IMR-90 (cell line): ENCODE measurements at regions not wholly inside any gene's neighbourhood (a gene's known extent, or its start where the extent isn't known, plus 50 kb on each side); places are given as distances from the start of the nearest gene placed in this dataset.

ENCODE experiments used
- ATAC-seq: fragments of 200-7000 bp; cut with Tn5 transposase; 2 replicates; pipeline ENCODE4 v1.9.1; 2020; ENCODE audit warnings: low read depth, mild to moderate bottlenecking, moderate library complexity
- BruUV-seq: library from RNA; stranded (reverse); fragments of 400-500 nt; replicated peaks from 2 replicates; lab custom pipeline; 2021; lab: Mats Ljungman, UMichigan
- CTCF ChIA-PET: fragments of 300-600 bp; formaldehyde crosslinking; extraction: SDS; loops from one replicate; lab custom pipeline; 2021; ENCODE audit warnings: antibody characterized with exemption; lab: Yijun Ruan, JAX
- POLR2A ChIA-PET: fragments of 300-600 bp; sonication (Branson Sonifier 250); formaldehyde crosslinking; loops from one replicate; lab custom pipeline; 2022; ENCODE audit warnings: antibody characterized with exemption; ENCODE audit not compliant: unreplicated experiment; lab: Charles Lee
- DNase-seq: peaks from one replicate; pipeline ENCODE4 v3.0.0; 2013
- H2AFZ ChIP-seq: replicated peaks from 2 replicates; pipeline ENCODE3; 2013; ENCODE audit warnings: low read length, mild to moderate bottlenecking; ENCODE audit not compliant: poor library complexity
- H2AK5ac ChIP-seq: 2 replicates; pipeline ENCODE4 v1.6.1; 2013; ENCODE audit warnings: low read depth, low read length, inconsistent platforms
- H2AK9ac ChIP-seq: replicated peaks from 2 replicates; pipeline ENCODE3; 2013; ENCODE audit warnings: mild to moderate bottlenecking, low read depth, low read length, moderate library complexity; ENCODE audit not compliant: poor library complexity
- H2BK120ac ChIP-seq: 2 replicates; pipeline ENCODE4 v1.6.1; 2013; ENCODE audit warnings: low read depth, low read length, inconsistent platforms
- H2BK15ac ChIP-seq: 3 replicates; pipeline ENCODE4 v1.6.1; 2013; ENCODE audit warnings: low read depth, low read length, inconsistent platforms
- H2BK20ac ChIP-seq: 2 replicates; pipeline ENCODE4 v1.6.1; 2013; ENCODE audit warnings: low read depth, mild to moderate bottlenecking, inconsistent platforms, low read length, moderate library complexity
- H2BK5ac ChIP-seq: 2 replicates; pipeline ENCODE4 v1.6.1; 2013; ENCODE audit warnings: mild to moderate bottlenecking, low read depth, low read length, inconsistent platforms; ENCODE audit not compliant: poor library complexity, severe bottlenecking
- H3K14ac ChIP-seq: replicated peaks from 2 replicates; pipeline ENCODE4 v1.6.1; 2013; ENCODE audit warnings: low read depth, low read length, inconsistent platforms
- H3K18ac ChIP-seq: 2 replicates; pipeline ENCODE4 v1.6.1; 2013; ENCODE audit warnings: low read depth, low read length, control low read depth
- H3K23ac ChIP-seq: 2 replicates; pipeline ENCODE4 v1.6.1; 2013; ENCODE audit warnings: low read depth, low read length, inconsistent platforms
- H3K27ac ChIP-seq: 2 replicates; pipeline ENCODE4 v1.5.1; 2013; ENCODE audit warnings: mild to moderate bottlenecking, control low read depth, low read length; ENCODE audit not compliant: insufficient read depth
- H3K27me3 ChIP-seq: 2 replicates; pipeline ENCODE4 v1.6.1; 2013; ENCODE audit warnings: low read length; ENCODE audit not compliant: control insufficient read depth, insufficient read depth
- H3K36me3 ChIP-seq: 2 replicates; pipeline ENCODE4 v1.6.1; 2013; ENCODE audit warnings: low read length, mixed read lengths; ENCODE audit not compliant: control insufficient read depth, insufficient read depth
- H3K4ac ChIP-seq: 2 replicates; pipeline ENCODE4 v1.6.1; 2013; ENCODE audit warnings: low read depth, low read length, inconsistent platforms
- H3K4me1 ChIP-seq: 2 replicates; pipeline ENCODE4 v1.6.1; 2013; ENCODE audit warnings: low read length, mixed read lengths; ENCODE audit not compliant: control insufficient read depth, insufficient read depth
- H3K4me2 ChIP-seq: 2 replicates; pipeline ENCODE4 v1.6.1; 2013; ENCODE audit warnings: low read depth, mild to moderate bottlenecking, control low read depth, low read length, moderate library complexity
- H3K4me3 ChIP-seq: 2 replicates; pipeline ENCODE4 v1.5.1; 2013; ENCODE audit warnings: low read depth, mild to moderate bottlenecking, control low read depth, low read length, moderate library complexity; ENCODE audit not compliant: insufficient read depth
- H3K56ac ChIP-seq: 2 replicates; pipeline ENCODE4 v1.6.1; 2013; ENCODE audit warnings: low read length, inconsistent platforms; ENCODE audit not compliant: insufficient read depth; ENCODE audit errors: extremely low read depth
- H3K79me1 ChIP-seq, 2 experiments: 2 replicates each; pipeline ENCODE4 v1.6.1; 2013; ENCODE audit warnings: low read length in 2 of 2, inconsistent platforms in 1 of 2, low read depth in 1 of 2
- H3K9ac ChIP-seq: 2 replicates; pipeline ENCODE4 v1.6.1; 2013; ENCODE audit warnings: low read depth, low read length, control low read depth
- H3K9me1 ChIP-seq: 2 replicates; pipeline ENCODE4 v1.6.1; 2013; ENCODE audit warnings: low read length, inconsistent platforms; ENCODE audit not compliant: insufficient read depth
- H3K9me3 ChIP-seq: 2 replicates; pipeline ENCODE4 v1.6.1; 2013; ENCODE audit warnings: low read length; ENCODE audit not compliant: control insufficient read depth, insufficient read depth
- H4K20me1 ChIP-seq: 2 replicates; pipeline ENCODE4 v1.6.1; 2013; ENCODE audit warnings: low read length, inconsistent platforms; ENCODE audit not compliant: insufficient read depth
- H4K5ac ChIP-seq: 2 replicates; pipeline ENCODE4 v1.6.1; 2013; ENCODE audit warnings: mild to moderate bottlenecking, low read depth, low read length, control low read depth
- H4K8ac ChIP-seq, 2 experiments: 2 replicates each; pipeline ENCODE4 v1.6.1; 2013; ENCODE audit warnings: low read depth in 2 of 2, low read length in 2 of 2, control low read depth in 1 of 2, inconsistent platforms in 1 of 2
- H4K91ac ChIP-seq: 2 replicates; pipeline ENCODE4 v1.6.1; 2013; ENCODE audit warnings: low read depth, low read length, inconsistent platforms; ENCODE audit not compliant: insufficient read depth
- BHLHE40 ChIP-seq: fragments of 150-350 bp; IDR thresholded peaks from 2 replicates; pipeline ENCODE4 v1.6.1; 2016; ENCODE audit warnings: mild to moderate bottlenecking, low read depth, low read length
- CHD1 ChIP-seq: IDR thresholded peaks from 2 replicates; pipeline ENCODE4 v1.6.1; 2012; ENCODE audit warnings: low read depth, low read length, improper control_type of control experiment
- ELK1 ChIP-seq: fragments of 150-350 bp; IDR thresholded peaks from 2 replicates; pipeline ENCODE4 v1.6.1; 2016; ENCODE audit warnings: low read depth, mild to moderate bottlenecking, low read length, moderate library complexity, borderline replicate concordance
- FOS ChIP-seq: fragments of 150-350 bp; IDR thresholded peaks from 2 replicates; pipeline ENCODE4 v1.6.1; 2016; ENCODE audit warnings: low read depth, low read length
- MAFK ChIP-seq: IDR thresholded peaks from 2 replicates; pipeline ENCODE4 v1.6.1; 2012; ENCODE audit warnings: low read depth, low read length, improper control_type of control experiment
- MAZ ChIP-seq: IDR thresholded peaks from 2 replicates; pipeline ENCODE4 v1.6.1; 2012; ENCODE audit warnings: low read depth, mild to moderate bottlenecking, low read length, improper control_type of control experiment, moderate library complexity, borderline replicate concordance
- MXI1 ChIP-seq: IDR thresholded peaks from 2 replicates; pipeline ENCODE4 v1.6.1; 2012; ENCODE audit warnings: low read depth, mild to moderate bottlenecking, low read length, moderate library complexity, borderline replicate concordance
- NFE2L2 ChIP-seq: fragments of 150-350 bp; IDR thresholded peaks from 2 replicates; pipeline ENCODE4 v1.6.1; 2016; ENCODE audit warnings: low read depth, mild to moderate bottlenecking, low read length
- POLR2A ChIP-seq: IDR thresholded peaks from 2 replicates; pipeline ENCODE4 v1.6.1; 2012; ENCODE audit warnings: mild to moderate bottlenecking, low read depth, low read length
- RCOR1 ChIP-seq: IDR thresholded peaks from 2 replicates; pipeline ENCODE4 v1.6.1; 2012; ENCODE audit warnings: mild to moderate bottlenecking, low read length, improper control_type of control experiment; ENCODE audit not compliant: insufficient replicate concordance
- RFX5 ChIP-seq: IDR thresholded peaks from 2 replicates; pipeline ENCODE4 v1.8.0; 2012; ENCODE audit warnings: low read depth, mild to moderate bottlenecking, low read length, moderate library complexity
- SMC3 ChIP-seq: fragments of 150-350 bp; IDR thresholded peaks from 2 replicates; pipeline ENCODE4 v1.6.1; 2016; ENCODE audit warnings: low read depth, mild to moderate bottlenecking, antibody characterized with exemption, low read length, moderate library complexity
- WGBS, 2 experiments: methylation state at CpG; one replicate each; pipeline versions ENCODE4 v1.1.5 to v1.1.7; 2013; ENCODE audit warnings: missing lambda C conversion rate in 2 of 2; ENCODE audit not compliant: insufficient read length in 1 of 2; ENCODE audit errors: extremely low coverage in 2 of 2; 5-methylcytosine and 5-hydroxymethylcytosine counted together
- dilution Hi-C: fragments of 300-500 bp; cut with HindIII; formaldehyde crosslinking; loops from one replicate; pipeline ENCODE4 v1.14.3; 2018; ENCODE audit warnings: low sequenced_read_pairs; ENCODE audit not compliant: unreplicated experiment
- in situ Hi-C: fragments of 300-500 bp; cut with MboI; formaldehyde crosslinking; loops from 3 replicates; pipeline ENCODE4 v1.14.3; 2019; ENCODE audit warnings: low sequenced_read_pairs, inconsistent platforms, mixed read lengths
- intact Hi-C: fragments of 100-400 bp; cut with micrococcal nuclease; formaldehyde crosslinking; loops from 2 replicates; pipeline ENCODE4 v1.10.0; 2022

- Histone ChIP-seq H3K4ac (no peak overlapping the region), H3K14ac (no peak overlapping the region), H3K56ac (no peak overlapping the region), H3K23ac (no peak overlapping the region), H2AK9ac (no peak overlapping the region), H2AK5ac (no peak overlapping the region), H3K79me1 (no peaks in the 10 kb centered on the region), H3K18ac (no peak overlapping the region), H4K5ac (no peak overlapping the region), H2BK120ac (no peak overlapping the region), H3K4me1 (no peaks in the 10 kb centered on the region), H2BK20ac (no peak overlapping the region), H3K27ac (no peak overlapping the region), H4K91ac (no peak overlapping the region), H3K9me3 (no peaks in the 10 kb centered on the region), H3K4me3 (no peak overlapping the region), H2BK5ac (no peak overlapping the region), H3K4me2 (no peak overlapping the region), H3K9me1 (no peaks in the 10 kb centered on the region), H2BK15ac (no peak overlapping the region), H4K8ac (no peak overlapping the region), H3K27me3 (peaks cover 17% of the 10 kb centered on the region), H3K9ac (no peak overlapping the region), H3K36me3 (no peaks in the 10 kb centered on the region), H4K20me1 (no peaks in the 10 kb centered on the region), H2AFZ (no peak overlapping the region)
- WGBS, 2 experiments = 70% methylated on average over 2 of the region's 5 CpGs; no CpG with 5 or more reads in 1 of the 2 experiments
- TF ChIP-seq MAFK (no peak), ELK1 (no peak), MAZ (no peak), MXI1 (no peak), RCOR1 (no peak), POLR2A (no peak), BHLHE40 (no peak), FOS (no peak), SMC3 (no peak), RFX5 (no peak), CHD1 (no peak), NFE2L2 (no peak)
- in situ Hi-C loops = no loop called here
- dilution Hi-C loops = no loop called here
- no peak for ATAC-seq
- BruUV-seq = no TSS peak
- intact Hi-C loops = no loop called here
- ChIA-PET CTCF (no interaction called here), POLR2A (no interaction called here)
- no peak for DNase-seq
These were observed 192.3 kb upstream of the ATP6AP2 start for GRCh38 chrX:40388441-40388840.
